DMS153 (cell line): ENCODE measurements at regions not wholly inside any gene's neighbourhood (a gene's known extent, or its start where the extent isn't known, plus 50 kb on each side); places are given as distances from the start of the nearest gene placed in this dataset.
"Not testable (repeated sequence)": the region's sequence is repeated elsewhere in the genome, so short reads cannot be mapped to it uniquely, and the experiment has no call there.

Experiments
- DNase-seq: peaks from one replicate; lab custom pipeline; 2025; lab: John Stamatoyannopoulos, UW

DNA sequence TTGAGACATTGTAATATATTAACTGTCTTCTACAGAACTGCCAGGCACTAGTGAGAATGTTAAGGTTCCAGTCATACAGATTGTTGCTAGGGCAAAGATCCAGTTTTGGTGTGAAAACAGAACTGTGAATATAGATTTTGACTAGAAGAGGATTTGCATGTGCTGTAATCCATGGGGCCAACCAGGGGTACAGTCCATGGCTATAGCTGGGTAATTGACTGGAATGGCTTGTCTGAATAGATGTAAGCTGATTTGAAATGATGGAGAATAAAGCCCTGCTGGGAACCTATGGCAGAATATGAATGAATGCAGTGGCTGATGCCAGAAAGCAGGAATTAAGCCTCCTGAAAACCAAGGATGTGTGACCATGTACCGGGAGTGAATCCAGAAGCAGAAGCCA lies 748.5 kb upstream of the CDH10 start:
- DNase-seq, result no peak

DNA sequence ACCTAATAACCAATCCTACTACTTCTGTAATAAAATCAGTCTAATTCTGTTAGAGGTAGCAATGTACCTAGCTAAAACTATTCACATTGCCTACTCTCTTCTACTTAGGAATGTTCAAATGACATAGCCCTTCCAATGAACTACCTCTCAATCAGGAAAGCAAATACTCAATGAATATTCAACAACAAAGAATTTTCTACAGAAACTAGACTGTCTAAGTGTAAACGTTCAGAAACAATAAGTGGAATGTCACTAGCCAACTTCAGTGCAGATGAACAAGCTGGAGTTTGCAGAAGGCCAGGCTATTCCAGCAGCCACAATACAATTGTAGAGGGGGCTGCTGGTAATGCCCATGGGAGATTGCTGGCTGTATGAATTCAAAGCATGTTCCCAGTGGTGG lies 743.2 kb upstream of the CDH10 start:
- no peak for DNase-seq

GRCh38 chr5:25362799-25363198 lies 718.0 kb upstream of the CDH10 start:
- no peak for DNase-seq

- DNase-seq, result no peak
Measured at GRCh38 chr5:25358919-25359318, 714.1 kb upstream of the CDH10 start.

DNA sequence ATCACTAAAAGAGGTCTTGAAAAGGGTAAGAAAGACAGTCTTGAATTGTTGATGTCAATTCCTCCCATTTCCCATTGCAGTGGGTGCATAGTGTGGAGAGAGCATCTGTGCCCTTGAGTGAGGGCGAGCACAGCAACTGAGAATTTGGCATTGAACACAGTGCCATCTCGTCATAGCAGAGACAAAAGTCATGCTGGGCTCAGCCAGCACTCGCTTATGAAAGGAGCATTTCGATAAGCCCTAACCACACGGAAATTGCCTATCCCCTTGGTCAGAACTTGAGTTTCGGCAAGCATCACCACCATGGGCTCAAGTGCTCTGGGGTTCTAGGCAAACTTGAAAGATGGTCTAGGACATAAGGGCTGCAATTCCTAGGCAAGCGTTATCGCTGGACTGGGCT lies 712.8 kb upstream of the CDH10 start:
- no peak for DNase-seq

- no peak for DNase-seq
Measured at GRCh38 chr5:25349746-25350145, 705.0 kb upstream of the CDH10 start.

DNA sequence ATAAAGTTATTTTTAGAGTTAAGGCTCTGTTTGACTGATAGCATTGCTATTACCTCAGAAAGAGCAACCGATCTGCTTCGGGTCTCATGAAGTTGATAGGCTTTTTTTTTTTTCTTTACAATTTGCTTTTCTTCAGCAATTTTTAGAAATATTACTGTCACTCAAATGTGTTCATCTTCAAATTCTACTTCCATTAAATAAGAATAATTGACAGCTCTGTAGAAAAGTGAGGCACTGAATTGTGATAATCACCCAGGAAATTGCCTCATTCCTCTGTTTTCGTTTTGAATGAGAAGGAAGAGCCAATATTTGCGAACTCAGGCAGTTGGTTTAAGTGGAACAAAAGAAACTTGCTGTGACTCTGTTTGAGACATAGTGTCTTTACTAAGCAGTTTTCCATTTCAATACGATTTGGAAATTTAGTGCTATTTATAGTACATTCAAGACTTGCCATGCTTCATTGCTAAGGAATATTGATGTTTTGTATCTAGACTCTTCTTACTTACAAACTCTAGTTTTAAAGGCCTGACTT lies 700.5 kb upstream of the CDH10 start:
- DNase-seq, result no peak

DNA sequence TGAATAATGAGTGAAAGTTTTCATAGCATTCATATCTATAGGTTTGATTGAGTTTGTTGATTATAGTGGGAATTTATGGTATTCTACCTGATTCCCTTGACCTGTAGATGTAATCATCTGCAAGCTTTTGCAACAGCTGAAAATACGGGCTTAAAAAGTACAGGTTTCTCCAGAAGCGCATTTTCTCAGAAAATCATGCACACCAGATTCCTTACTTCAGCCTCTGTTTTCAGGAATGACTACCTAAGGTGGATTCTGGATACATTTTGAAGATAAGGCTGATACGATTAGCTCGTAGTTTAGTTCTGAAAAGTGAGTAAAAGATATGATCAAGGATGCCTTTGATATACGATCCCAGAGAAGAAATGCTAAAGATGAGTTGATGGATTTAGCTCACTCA lies 694.8 kb upstream of the CDH10 start:
- no peak for DNase-seq

GRCh38 chr5:25334350-25334749 lies 689.6 kb upstream of the CDH10 start:
- DNase-seq, result no peak

GRCh38 chr5:25330721-25331120 lies 685.9 kb upstream of the CDH10 start:
- DNase-seq, result no peak

DNA sequence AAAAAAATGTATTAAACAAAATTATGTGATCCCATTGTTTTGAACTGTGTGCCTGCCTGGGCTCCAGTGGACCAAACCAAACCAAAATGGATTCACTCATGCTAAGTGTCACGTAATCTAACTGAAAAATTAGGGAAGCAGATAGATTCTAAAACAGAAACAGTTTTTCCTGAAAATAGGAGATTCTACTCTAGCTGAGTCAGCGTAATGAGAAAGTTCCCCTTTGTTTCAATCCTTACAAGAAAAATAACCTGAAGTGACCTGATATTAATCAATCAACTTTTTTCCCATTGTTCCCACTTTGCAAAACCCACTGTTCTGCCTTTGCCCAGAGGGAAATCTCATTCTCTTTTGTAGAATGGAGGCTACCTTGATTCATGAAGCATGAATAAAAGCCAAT lies 682.4 kb upstream of the CDH10 start:
- DNase-seq, result no peak

- no peak for DNase-seq
Measured at GRCh38 chr5:25301836-25302235, 657.1 kb upstream of the CDH10 start.

DNA sequence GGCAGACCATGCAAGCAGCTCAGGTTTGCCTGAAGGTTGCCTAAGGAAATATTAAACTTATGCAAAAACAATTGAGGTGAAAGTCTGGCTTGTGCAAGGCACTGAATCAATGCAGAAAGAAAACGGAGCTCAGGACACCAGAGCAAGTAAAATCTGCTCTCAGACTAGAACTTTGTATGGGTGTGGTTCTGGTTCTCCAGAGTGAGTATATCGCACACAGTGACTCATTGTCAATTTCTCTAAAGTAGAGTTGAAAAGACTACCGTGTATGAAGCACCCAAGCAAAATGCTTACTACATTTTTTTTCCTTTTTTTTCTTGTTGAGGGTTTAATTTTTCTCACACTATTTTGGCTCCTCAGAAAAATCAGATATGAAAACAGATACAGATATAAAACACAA lies 650.3 kb upstream of the CDH10 start:
- DNase-seq, result no peak

DNA sequence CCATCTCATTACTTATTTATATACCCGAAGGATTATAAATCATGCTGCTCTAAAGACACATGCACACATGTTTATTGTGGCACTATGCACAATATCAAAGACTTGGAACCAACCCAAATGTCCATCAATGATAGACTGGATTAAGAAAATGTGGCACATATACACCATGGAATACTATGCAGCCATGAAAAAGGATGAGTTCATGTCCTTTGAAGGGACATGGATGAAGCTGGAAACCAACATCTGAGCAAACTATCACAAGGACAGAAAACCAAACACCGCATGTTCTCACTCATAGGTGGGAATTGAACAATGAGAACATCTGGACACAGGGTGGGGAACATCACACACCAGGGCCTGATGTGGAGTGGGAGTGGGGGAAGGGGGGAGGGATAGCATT lies 645.0 kb upstream of the CDH10 start:
- DNase-seq, result not testable (repeated sequence)

DNA sequence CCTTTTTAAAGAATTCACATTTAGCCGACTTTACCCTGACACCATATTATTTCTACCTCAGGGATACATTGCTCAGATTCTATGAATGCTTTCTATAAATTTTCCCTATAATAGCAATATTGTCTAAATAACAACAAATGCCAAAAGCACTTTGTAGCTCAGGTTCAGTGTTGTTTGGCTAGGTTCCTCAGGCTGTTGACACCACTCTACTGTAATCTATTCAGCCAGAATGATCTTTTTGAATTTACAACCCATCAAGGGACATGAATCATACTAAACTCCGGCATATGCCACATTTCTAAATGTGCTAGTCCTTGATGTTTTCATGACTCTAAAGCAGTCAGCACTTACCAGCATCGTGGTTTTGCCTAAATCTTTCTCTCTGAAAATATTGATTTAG lies 641.5 kb upstream of the CDH10 start:
- DNase-seq, result no peak

DNA sequence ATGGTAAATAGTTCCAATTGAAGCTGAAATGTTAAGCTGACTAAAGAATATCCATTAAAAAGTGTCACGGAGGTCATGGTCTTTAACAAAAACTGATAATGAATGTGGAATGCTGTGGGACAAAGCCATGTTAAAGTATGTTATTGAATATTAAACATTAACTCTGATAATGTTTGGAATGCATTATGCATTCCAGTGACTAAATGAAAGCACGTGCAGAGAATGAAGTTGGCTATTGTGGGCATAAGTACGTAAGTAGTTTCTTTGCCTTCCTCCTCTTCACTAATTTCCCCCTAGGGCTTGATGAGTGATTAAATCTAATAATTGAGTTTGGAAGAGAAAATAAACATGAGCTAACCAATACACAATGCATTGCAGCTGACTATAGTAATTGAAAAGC lies 640.4 kb upstream of the CDH10 start:
- DNase-seq, result no peak

GRCh38 chr5:25263507-25263906 lies 618.7 kb upstream of the CDH10 start:
- DNase-seq, result not testable (repeated sequence)

- DNase-seq, result no peak
Measured at GRCh38 chr5:25262221-25262620, 617.4 kb upstream of the CDH10 start.

GRCh38 chr5:25255128-25255527 lies 610.4 kb upstream of the CDH10 start:
- peak; percentile 39 for DNase-seq

GRCh38 chr5:25241981-25242380 lies 597.2 kb upstream of the CDH10 start:
- DNase-seq, result no peak

DNA sequence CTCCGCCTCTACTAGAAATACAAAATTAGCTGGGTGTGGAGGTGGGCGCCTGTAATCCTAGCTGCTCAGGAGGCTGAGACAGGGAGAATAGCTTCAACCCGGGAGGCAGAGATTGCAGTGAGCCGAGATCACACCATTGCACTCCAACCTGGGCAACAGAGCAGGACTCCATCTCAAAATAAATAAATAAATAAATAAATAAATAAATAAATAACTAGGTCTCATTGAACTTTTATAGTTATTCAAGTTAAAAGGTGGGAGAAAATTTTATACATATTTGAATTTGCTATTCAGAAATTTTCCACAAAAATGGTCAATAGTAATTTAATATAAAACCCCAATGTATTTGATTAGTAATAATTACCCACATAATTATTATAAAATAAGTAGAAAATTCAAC lies 593.9 kb upstream of the CDH10 start:
- not testable (repeated sequence) for DNase-seq

DNA sequence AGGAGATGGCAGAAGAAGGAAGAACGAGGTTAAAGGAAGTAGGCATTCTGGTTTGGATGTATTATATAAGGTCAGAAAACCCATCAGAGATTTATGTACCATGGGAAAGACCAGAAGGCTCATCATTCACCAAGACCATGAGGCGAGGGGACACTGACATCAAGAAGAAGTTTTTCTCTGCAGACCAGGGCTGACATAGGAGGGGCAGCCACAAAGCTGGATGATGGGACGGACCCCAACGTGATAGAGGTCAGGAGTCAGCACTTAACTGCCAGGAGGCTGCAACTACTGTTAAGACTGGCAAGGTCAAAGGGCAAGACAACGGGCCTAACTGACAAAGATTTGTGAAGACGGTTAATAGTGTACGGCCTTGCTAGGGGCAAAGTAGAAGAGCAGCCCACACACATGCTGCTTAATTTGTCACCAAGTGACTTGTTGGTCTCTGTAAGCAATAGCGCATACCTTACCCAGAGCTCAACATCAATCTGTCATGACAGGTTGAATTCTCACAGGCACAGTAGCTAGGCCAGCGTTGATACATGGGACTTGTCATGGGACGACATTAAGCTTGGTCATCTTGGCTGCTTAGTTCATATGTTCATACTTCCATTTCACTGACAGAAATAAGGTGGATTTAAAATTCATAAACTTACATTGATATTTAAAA lies 579.7 kb upstream of the CDH10 start:
- DNase-seq, result no peak

DNA sequence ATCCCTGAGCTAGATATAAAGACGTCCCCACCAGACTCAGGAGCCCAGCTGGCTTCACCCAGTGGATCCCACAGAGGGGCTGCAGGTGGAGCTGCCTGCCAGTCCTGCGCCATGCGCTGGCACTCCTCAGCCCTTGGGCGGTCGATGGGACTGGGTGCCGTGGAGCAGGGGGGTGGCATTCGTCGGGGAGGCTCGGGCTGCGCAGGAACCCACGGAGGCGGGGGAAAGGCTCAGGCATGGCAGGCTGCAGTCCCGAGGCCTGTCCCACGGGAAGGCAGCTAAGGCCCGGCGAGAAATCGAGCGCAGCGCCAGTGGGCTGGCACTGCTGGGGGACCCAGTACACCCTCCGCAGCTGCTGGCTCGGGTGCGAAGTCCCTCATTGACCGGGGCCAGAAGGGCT lies 555.1 kb upstream of the CDH10 start:
- DNase-seq, result not testable (repeated sequence)

GRCh38 chr5:25190521-25191000 lies 545.8 kb upstream of the CDH10 start:
- DNase-seq, result no peak
